ENCODE measurements at regions not wholly inside any gene's neighbourhood (a gene's known extent, or its start where the extent isn't known, plus 50 kb on each side); places are given as distances from the start of the nearest gene placed in this dataset.

GRCh38 chr12:83335748-83336147, 649.0 kb downstream of the TMTC2 start:
- Mint-ChIP-seq H3K36me3 (peaks cover 2% of the 10 kb centered on the region), H3K9me3 (peaks cover 8 to 14% of the 10 kb centered on the region in 2 donors), H3K4me3 (no peak overlapping the region), H3K27ac (no peak overlapping the region), H3K27me3 (ENCODE audit: low read depth in 2 of 2) (no peaks in the 10 kb centered on the region), H3K4me1 (no peaks in the 10 kb centered on the region)
- Histone ChIP-seq H3K27ac (ENCODE audit: low read length) (no peak overlapping the region), H3K9me3 (ENCODE audit: control insufficient read depth, insufficient read depth, low read length) (peaks cover 8% of the 10 kb centered on the region), H3K4me3 (ENCODE audit: low read length) (no peak overlapping the region), H3K36me3 (ENCODE audit: control insufficient read depth, insufficient read depth, low read length) (no peaks in the 10 kb centered on the region), H3K27me3 (ENCODE audit: control insufficient read depth, insufficient read depth, low read length) (no peaks in the 10 kb centered on the region), H3K4me1 (ENCODE audit: control insufficient read depth, insufficient read depth, low read length) (no peaks in the 10 kb centered on the region)
- DNase-seq (no peak), ATAC-seq (no peak)
- TF ChIP-seq, protein P1, sequence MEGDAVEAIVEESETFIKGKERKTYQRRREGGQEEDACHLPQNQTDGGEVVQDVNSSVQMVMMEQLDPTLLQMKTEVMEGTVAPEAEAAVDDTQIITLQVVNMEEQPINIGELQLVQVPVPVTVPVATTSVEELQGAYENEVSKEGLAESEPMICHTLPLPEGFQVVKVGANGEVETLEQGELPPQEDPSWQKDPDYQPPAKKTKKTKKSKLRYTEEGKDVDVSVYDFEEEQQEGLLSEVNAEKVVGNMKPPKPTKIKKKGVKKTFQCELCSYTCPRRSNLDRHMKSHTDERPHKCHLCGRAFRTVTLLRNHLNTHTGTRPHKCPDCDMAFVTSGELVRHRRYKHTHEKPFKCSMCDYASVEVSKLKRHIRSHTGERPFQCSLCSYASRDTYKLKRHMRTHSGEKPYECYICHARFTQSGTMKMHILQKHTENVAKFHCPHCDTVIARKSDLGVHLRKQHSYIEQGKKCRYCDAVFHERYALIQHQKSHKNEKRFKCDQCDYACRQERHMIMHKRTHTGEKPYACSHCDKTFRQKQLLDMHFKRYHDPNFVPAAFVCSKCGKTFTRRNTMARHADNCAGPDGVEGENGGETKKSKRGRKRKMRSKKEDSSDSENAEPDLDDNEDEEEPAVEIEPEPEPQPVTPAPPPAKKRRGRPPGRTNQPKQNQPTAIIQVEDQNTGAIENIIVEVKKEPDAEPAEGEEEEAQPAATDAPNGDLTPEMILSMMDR (IDR thresholded peaks at IDR 0.05) = no peak
- intact Hi-C loops (cut with micrococcal nuclease) = no loop called here
- WGBS (ENCODE audit: insufficient coverage) = 100% methylated on average over 1 of the region's 2 CpGs

- no peak overlapping the region for H3K27ac Mint-ChIP-seq
- H3K4me1 Mint-ChIP-seq = no peaks in the 10 kb centered on the region
- Histone ChIP-seq H3K4me3 (ENCODE audit: low read length) (no peak overlapping the region), H3K27me3 (ENCODE audit: control insufficient read depth, insufficient read depth, low read length) (no peaks in the 10 kb centered on the region), H3K36me3 (ENCODE audit: control insufficient read depth, insufficient read depth, low read length) (no peaks in the 10 kb centered on the region), H3K4me1 (ENCODE audit: control insufficient read depth, insufficient read depth, low read length) (no peaks in the 10 kb centered on the region), H3K27ac (ENCODE audit: low read length) (no peak overlapping the region), H3K9me3 (ENCODE audit: control insufficient read depth, insufficient read depth, low read length) (no peaks in the 10 kb centered on the region)
- peaks cover 5% of the 10 kb centered on the region for H3K36me3 Mint-ChIP-seq
- H3K4me3 Mint-ChIP-seq = no peak overlapping the region
- intact Hi-C loops (cut with micrococcal nuclease) = no loop called here
- H3K9me3 Mint-ChIP-seq = peaks cover 3 to 9% of the 10 kb centered on the region in 2 donors
- ATAC-seq (no peak), DNase-seq (no peak)
- TF ChIP-seq, protein P1 (IDR thresholded peaks at IDR 0.05) = no peak
- no peaks in the 10 kb centered on the region for H3K27me3 Mint-ChIP-seq (ENCODE audit: low read depth in 2 of 2)
These were observed 640.0 kb downstream of the TMTC2 start for GRCh38 chr12:83326666-83327065.

GRCh38 chr12:83323866-83324265, 637.2 kb downstream of the TMTC2 start:
- Mint-ChIP-seq H3K4me1 (no peaks in the 10 kb centered on the region), H3K9me3 (peaks cover 10 to 14% of the 10 kb centered on the region in 2 donors), H3K27ac (no peak overlapping the region), H3K36me3 (peaks cover 7% of the 10 kb centered on the region), H3K4me3 (no peak overlapping the region), H3K27me3 (ENCODE audit: low read depth in 2 of 2) (no peaks in the 10 kb centered on the region)
- ATAC-seq = no peak
- Histone ChIP-seq H3K4me1 (ENCODE audit: control insufficient read depth, insufficient read depth, low read length) (no peaks in the 10 kb centered on the region), H3K27ac (ENCODE audit: low read length) (no peak overlapping the region), H3K36me3 (ENCODE audit: control insufficient read depth, insufficient read depth, low read length) (no peaks in the 10 kb centered on the region), H3K9me3 (ENCODE audit: control insufficient read depth, insufficient read depth, low read length) (no peaks in the 10 kb centered on the region), H3K27me3 (ENCODE audit: control insufficient read depth, insufficient read depth, low read length) (no peaks in the 10 kb centered on the region), H3K4me3 (ENCODE audit: low read length) (no peak overlapping the region)
- DNase-seq = no peak
- TF ChIP-seq, protein P1 (IDR thresholded peaks at IDR 0.05) = no peak
- WGBS (ENCODE audit: insufficient coverage) = 83% methylated on average over 1 of the region's 1 CpG
- intact Hi-C loops (cut with micrococcal nuclease) = no loop called here

- H3K36me3 Mint-ChIP-seq = peaks cover 7% of the 10 kb centered on the region
- Histone ChIP-seq H3K27ac (ENCODE audit: low read length) (no peak overlapping the region), H3K36me3 (ENCODE audit: control insufficient read depth, insufficient read depth, low read length) (no peaks in the 10 kb centered on the region), H3K4me1 (ENCODE audit: control insufficient read depth, insufficient read depth, low read length) (no peaks in the 10 kb centered on the region), H3K9me3 (ENCODE audit: control insufficient read depth, insufficient read depth, low read length) (no peaks in the 10 kb centered on the region), H3K4me3 (ENCODE audit: low read length) (no peak overlapping the region), H3K27me3 (ENCODE audit: control insufficient read depth, insufficient read depth, low read length) (no peaks in the 10 kb centered on the region)
- intact Hi-C loops (cut with micrococcal nuclease) = no loop called here
- ATAC-seq (no peak), DNase-seq (no peak)
- WGBS (ENCODE audit: insufficient coverage) = 81% methylated on average over 2 of the region's 2 CpGs
- no peaks in the 10 kb centered on the region for H3K4me1 Mint-ChIP-seq
- no peak overlapping the region for H3K27ac Mint-ChIP-seq
- no peak overlapping the region for H3K4me3 Mint-ChIP-seq
- TF ChIP-seq, protein P1 (IDR thresholded peaks at IDR 0.05) = no peak
- peaks cover 10 to 14% of the 10 kb centered on the region in 2 donors for H3K9me3 Mint-ChIP-seq
- no peaks in the 10 kb centered on the region for H3K27me3 Mint-ChIP-seq (ENCODE audit: low read depth in 2 of 2)
These were observed 636.1 kb downstream of the TMTC2 start for GRCh38 chr12:83322809-83323208.

All from natural killer cell (primary cell).